T follicular helper cell (primary cell): ENCODE measurements at regions not wholly inside any gene's neighbourhood (a gene's known extent, or its start where the extent isn't known, plus 50 kb on each side); places are given as distances from the start of the nearest gene placed in this dataset.
"Not testable (repeated sequence)": the region's sequence is repeated elsewhere in the genome, so short reads cannot be mapped to it uniquely, and the experiment has no call there.

Experiments used
- DNase-seq: peaks from one replicate; pipeline ENCODE4 v3.0.0-alpha.2; 2020; ENCODE audit warnings: low read depth

GRCh38 chr4:4045823-4046222, 180.9 kb downstream of the OTOP1 start:
- not testable (repeated sequence) for DNase-seq

GRCh38 chr4:4046686-4047085, 180.0 kb downstream of the OTOP1 start:
- DNase-seq: not testable (repeated sequence)

- not testable (repeated sequence) for DNase-seq
Measured at GRCh38 chr4:4047202-4047601, 179.5 kb downstream of the OTOP1 start.

GRCh38 chr4:4048227-4048626, 178.5 kb downstream of the OTOP1 start:
- not testable (repeated sequence) for DNase-seq

- DNase-seq: not testable (repeated sequence)
Measured at GRCh38 chr4:4050781-4051180, 175.9 kb downstream of the OTOP1 start.

GRCh38 chr4:4052933-4053332, 173.8 kb downstream of the OTOP1 start:
- not testable (repeated sequence) for DNase-seq

GRCh38 chr4:4057226-4057625, 169.5 kb downstream of the OTOP1 start:
- DNase-seq: not testable (repeated sequence)

GRCh38 chr4:4084171-4084570, 142.6 kb downstream of the OTOP1 start:
- DNase-seq: not testable (repeated sequence)

- DNase-seq: not testable (repeated sequence)
Measured at GRCh38 chr4:4089716-4090419, 136.9 kb downstream of the OTOP1 start.

GRCh38 chr4:4090720-4091119, 136.0 kb downstream of the OTOP1 start:
- not testable (repeated sequence) for DNase-seq

GRCh38 chr4:4092159-4092558, 134.6 kb downstream of the OTOP1 start:
- DNase-seq: not testable (repeated sequence)

GRCh38 chr4:4099610-4100009, 127.1 kb downstream of the OTOP1 start:
- not testable (repeated sequence) for DNase-seq

GRCh38 chr4:4106923-4107322, 119.8 kb downstream of the OTOP1 start:
- not testable (repeated sequence) for DNase-seq

GRCh38 chr4:4107411-4108107, 119.2 kb downstream of the OTOP1 start:
- peak; percentile 59 for DNase-seq

- not testable (repeated sequence) for DNase-seq
Measured at GRCh38 chr4:4115381-4115780, 111.3 kb downstream of the OTOP1 start.

GRCh38 chr4:4116901-4117300, 109.8 kb downstream of the OTOP1 start:
- DNase-seq: not testable (repeated sequence)

- DNase-seq: not testable (repeated sequence)
Measured at GRCh38 chr4:4134368-4134767, 92.4 kb downstream of the OTOP1 start.

GRCh38 chr4:4136621-4137020, 90.1 kb downstream of the OTOP1 start:
- not testable (repeated sequence) for DNase-seq
